D721Med (cell line): ENCODE measurements at regions not wholly inside any gene's neighbourhood (a gene's known extent, or its start where the extent isn't known, plus 50 kb on each side); places are given as distances from the start of the nearest gene placed in this dataset.
"Not testable (repeated sequence)": the region's sequence is repeated elsewhere in the genome, so short reads cannot be mapped to it uniquely, and the experiment has no call there.

Experiments
- DNase-seq: peaks from one replicate; pipeline ENCODE4 v3.0.0; 2011; ENCODE audit warnings: low spot score; ENCODE audit not compliant: insufficient read length
- FAIRE-seq: peaks from 2 replicates; lab custom pipeline; 2011; peaks lifted over from hg19 to GRCh38; lab: Jason Lieb, UNC
- CTCF ChIP-seq: IDR thresholded peaks from 2 replicates; pipeline ENCODE4 v1.5.1; 2012; ENCODE audit warnings: mild to moderate bottlenecking, control low read depth; ENCODE audit not compliant: insufficient read depth; ENCODE audit errors: missing control alignments

- no peak for FAIRE-seq
- DNase-seq: no peak
- no peak for TF ChIP-seq CTCF
Measured at GRCh38 chr17:20771104-20771503, 191.6 kb downstream of the CDRT15L2 start.

DNA sequence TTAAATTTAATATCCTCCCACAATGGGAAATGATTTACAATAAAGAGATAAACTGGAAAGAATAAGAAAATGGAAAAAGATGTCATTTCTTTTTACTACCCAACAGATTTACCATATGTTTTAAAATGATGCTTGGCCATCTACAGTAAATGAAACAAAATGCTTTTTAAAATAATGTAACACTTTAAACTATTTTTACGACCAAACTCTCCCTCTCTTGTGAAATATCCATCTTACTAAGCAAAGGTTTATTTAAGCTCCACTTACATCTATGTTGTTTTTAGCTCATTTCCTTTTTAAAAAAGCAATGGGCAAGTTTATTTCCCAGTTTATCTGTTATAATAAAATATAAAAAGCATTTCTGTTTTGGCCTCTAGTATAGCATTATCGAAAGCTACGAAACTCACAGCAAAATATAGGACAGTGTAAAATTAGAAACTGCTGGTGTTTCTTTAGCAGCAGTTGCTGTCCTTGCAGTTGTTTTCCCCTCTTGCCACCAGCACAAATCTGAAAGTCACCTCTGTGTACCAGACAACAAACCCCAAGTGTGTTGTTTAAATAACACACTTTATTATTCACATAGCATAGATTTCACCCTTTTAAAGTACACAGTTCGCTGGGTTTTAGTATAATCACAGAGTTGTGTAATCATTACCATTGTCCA lies 195.1 kb downstream of the CDRT15L2 start:
- DNase-seq: no peak
- no peak for TF ChIP-seq CTCF
- FAIRE-seq: no peak

GRCh38 chr17:20775331-20775730 lies 195.8 kb downstream of the CDRT15L2 start:
- no peak for TF ChIP-seq CTCF
- FAIRE-seq (no peak), DNase-seq (no peak)

GRCh38 chr17:20779521-20779920 lies 200.0 kb downstream of the CDRT15L2 start:
- FAIRE-seq: no peak
- no peak for TF ChIP-seq CTCF
- no peak for DNase-seq

DNA sequence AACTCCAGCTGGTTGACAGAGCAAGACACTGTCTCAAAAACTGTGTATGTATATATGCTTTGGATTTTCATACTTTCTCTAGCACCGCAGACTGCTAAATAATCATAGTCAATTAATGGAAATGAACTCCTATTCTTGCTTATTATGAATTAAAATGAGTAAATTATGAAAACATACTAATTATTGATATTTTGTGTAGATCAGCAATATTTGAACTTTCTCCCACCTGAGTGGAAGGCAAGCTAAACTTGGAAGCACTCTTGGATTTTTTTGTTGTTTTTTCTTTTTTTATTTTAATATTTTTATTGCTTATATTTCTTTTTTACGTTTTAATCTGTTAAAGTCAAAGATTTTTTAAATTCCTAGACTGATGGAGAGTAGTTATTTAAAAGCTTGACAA lies 201.7 kb downstream of the CDRT15L2 start:
- DNase-seq: no peak
- FAIRE-seq: no peak
- TF ChIP-seq CTCF: no peak

DNA sequence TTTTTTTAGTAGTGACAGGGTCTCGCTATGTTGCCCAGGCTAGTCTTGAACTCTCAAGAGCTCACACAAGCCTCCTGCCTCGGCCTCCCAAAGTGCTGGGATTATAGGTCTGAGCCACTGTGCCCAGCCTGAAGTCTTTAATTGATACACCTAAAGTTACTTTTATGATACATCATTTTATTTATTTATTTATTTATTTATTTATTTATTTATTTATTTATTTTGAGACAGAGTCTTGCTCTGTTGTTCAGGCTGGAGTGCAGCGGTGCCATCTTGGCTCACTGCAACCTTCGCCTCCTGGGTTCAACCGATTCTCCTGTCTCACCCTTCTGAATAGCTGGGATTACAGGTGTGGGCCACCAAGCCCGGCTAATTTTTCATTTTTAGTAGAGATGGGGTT lies 202.3 kb downstream of the CDRT15L2 start:
- not testable (repeated sequence) for FAIRE-seq, DNase-seq

DNA sequence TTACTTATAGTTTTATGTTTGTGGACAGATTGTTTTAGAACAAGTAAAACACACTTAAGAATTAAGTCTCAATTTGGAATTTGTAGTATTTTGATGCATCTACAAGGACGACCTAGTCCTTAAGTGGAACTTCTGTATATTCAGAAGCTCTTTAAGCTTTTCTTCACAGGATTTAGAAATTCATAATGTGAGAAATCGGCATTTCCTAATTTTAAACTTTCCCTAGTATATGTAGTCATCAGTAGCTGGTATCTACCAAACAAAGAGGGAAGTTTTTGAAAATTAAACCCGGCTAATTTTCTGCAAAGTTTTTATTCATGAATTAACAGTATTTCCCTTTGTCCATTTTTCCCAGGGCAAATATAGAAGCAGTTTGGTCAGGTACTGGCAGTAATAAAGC lies 203.6 kb downstream of the CDRT15L2 start:
- FAIRE-seq (no peak), DNase-seq (no peak)
- no peak for TF ChIP-seq CTCF
